ENCODE measurements at regions not wholly inside any gene's neighbourhood (a gene's known extent, or its start where the extent isn't known, plus 50 kb on each side); places are given as distances from the start of the nearest gene placed in this dataset.
A peak's percentile ranks its signal among the peaks of the same experiment; 100 is the strongest.

DNA sequence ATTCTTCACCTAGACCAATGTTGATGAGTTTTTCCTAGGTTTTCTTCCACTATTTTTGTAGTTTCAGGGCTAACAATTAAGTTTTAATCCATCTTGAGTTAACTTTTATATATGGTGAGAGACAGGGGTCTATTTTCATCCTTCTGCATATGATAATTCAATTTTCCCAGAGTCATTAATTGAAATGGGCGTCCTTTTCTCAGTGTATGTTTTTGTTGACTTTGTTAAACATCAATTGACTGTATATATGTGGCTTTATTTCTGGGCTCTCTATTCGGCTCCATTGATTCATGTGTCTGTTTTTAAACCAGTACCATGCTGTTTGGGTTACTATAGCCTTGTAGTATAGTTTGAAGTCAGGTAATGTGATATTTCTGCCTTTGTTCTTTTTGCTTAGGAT, 282.1 kb downstream of the INSC start:
- Histone ChIP-seq H3K27ac (ENCODE audit: extremely low read depth, low read depth, low read length) (no peak overlapping the region), H3K4me1 (replicated peaks in 1 of 2; ENCODE audit: control insufficient read depth in 2 of 2, insufficient read depth in 2 of 2, low read length in 2 of 2) (no peaks in the 10 kb centered on the region), H2AFZ (ENCODE audit: low read depth, low read length) (no peak overlapping the region), H3K36me3 (ENCODE audit: control insufficient read depth, insufficient read depth, low read length) (no peaks in the 10 kb centered on the region), H4K20me1 (replicated peaks; ENCODE audit: control insufficient read depth, insufficient read depth, low read length) (no peaks in the 10 kb centered on the region), H3K4me3 (no peak overlapping the region), H3K27me3 (ENCODE audit: control insufficient read depth in 2 of 2, insufficient read depth in 2 of 2, low read length in 2 of 2) (no peaks in the 10 kb centered on the region), H3K9me3 (replicated peaks; ENCODE audit: control insufficient read depth, insufficient read depth, low read depth, low read length) (no peaks in the 10 kb centered on the region), H3K79me2 (ENCODE audit: control insufficient read depth, insufficient read depth, low read length) (no peaks in the 10 kb centered on the region), H3K9ac (ENCODE audit: insufficient read depth in 1 of 2, low read depth in 2 of 2, low read length in 2 of 2) (no peak overlapping the region), H3K9me1 (ENCODE audit: control insufficient read depth, insufficient read depth, low read length) (no peaks in the 10 kb centered on the region), H3K4me2 (ENCODE audit: insufficient read depth, low read length) (no peak overlapping the region)
- 6% methylated on average over 2 of the region's 2 CpGs for WGBS (ENCODE audit: insufficient coverage, low coverage, missing lambda C conversion rate)
- no peak for DNase-seq (ENCODE audit: extremely low read depth in 1 of 4, low spot score in 3 of 4)
- no peak for FAIRE-seq
- ATAC-seq, result no peak
- intact Hi-C loops (cut with micrococcal nuclease) (no loop called here), in situ Hi-C loops (cut with MboI) (no loop called here)
- ChIA-PET POLR2A (no interaction called here), CTCF (ENCODE audit: low intra/inter-chr PET ratio) (no interaction called here)
- no TSS peak for BruUV-seq (replicated peaks)
- TF ChIP-seq ZNF316 (IDR thresholded peaks at IDR 0.05), result peak; percentile 31; the same call in 1 of the 2 replicates
- TF ChIP-seq, protein P1, sequence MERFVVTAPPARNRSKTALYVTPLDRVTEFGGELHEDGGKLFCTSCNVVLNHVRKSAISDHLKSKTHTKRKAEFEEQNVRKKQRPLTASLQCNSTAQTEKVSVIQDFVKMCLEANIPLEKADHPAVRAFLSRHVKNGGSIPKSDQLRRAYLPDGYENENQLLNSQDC (CRISPR knock-in tag; IDR thresholded peaks at IDR 0.05), result no peak

DNA sequence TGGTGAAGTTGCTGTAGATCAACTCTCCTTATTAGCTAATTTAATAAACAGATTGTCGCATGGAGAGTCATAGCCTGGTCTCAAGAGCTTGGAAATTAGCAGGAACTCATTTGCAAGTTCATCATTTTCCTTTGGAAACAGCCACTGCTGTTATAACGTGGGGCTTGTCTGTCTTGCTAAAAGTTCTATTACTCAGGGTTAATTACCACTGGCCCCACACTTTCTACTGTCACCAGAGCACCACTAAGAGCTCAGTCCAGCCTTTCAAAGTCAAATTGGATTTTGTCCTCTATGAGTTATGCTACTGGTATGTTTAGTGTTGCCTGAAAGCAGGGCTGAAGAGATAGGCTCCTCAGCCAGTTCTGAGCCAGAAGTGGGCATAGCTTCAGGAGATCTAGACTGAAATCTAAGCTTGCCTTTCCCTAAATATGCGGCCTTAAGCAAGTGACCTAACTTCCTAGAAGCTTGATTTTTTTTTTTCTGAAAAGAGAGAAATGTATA, 292.2 kb downstream of the INSC start:
- DNase-seq (ENCODE audit: extremely low read depth in 1 of 4, low spot score in 3 of 4) (no peak), FAIRE-seq (no peak), ATAC-seq (no peak)
- no peaks in the 10 kb centered on the region for H3K36me3 ChIP-seq (ENCODE audit: control insufficient read depth, insufficient read depth, low read length)
- H3K4me3 ChIP-seq, result no peak overlapping the region
- ChIA-PET POLR2A (interaction anchor here (0.9 kb wide), 1 partner anchor 13 kb away, joined by 4 read pairs; no protein-coding TSS in a partner anchor), CTCF (ENCODE audit: low intra/inter-chr PET ratio) (no interaction called here)
- no peaks in the 10 kb centered on the region for H3K9me1 ChIP-seq (ENCODE audit: control insufficient read depth, insufficient read depth, low read length)
- no peaks in the 10 kb centered on the region for H3K79me2 ChIP-seq (ENCODE audit: control insufficient read depth, insufficient read depth, low read length)
- intact Hi-C loops (cut with micrococcal nuclease), result no loop called here
- no peaks in the 10 kb centered on the region for H3K4me1 ChIP-seq (replicated peaks in 1 of 2; ENCODE audit: control insufficient read depth in 2 of 2, insufficient read depth in 2 of 2, low read length in 2 of 2)
- BruUV-seq (replicated peaks), result no TSS peak
- no peaks in the 10 kb centered on the region for H3K9me3 ChIP-seq (replicated peaks; ENCODE audit: control insufficient read depth, insufficient read depth, low read depth, low read length)
- H4K20me1 ChIP-seq (replicated peaks; ENCODE audit: control insufficient read depth, insufficient read depth, low read length), result no peaks in the 10 kb centered on the region
- no peak overlapping the region for H2AFZ ChIP-seq (ENCODE audit: low read depth, low read length)
- WGBS (ENCODE audit: insufficient coverage, low coverage, missing lambda C conversion rate), result 0% methylated on average over 3 of the region's 3 CpGs
- H3K27me3 ChIP-seq (ENCODE audit: control insufficient read depth in 2 of 2, insufficient read depth in 2 of 2, low read length in 2 of 2), result peaks cover 0 to 4% of the 10 kb centered on the region in 2 experiments; a peak in 1 of 5 replicates
- in situ Hi-C loops (cut with MboI), result no loop called here
- H3K27ac ChIP-seq (ENCODE audit: extremely low read depth, low read depth, low read length), result no peak overlapping the region
- no peak overlapping the region for H3K9ac ChIP-seq (ENCODE audit: insufficient read depth in 1 of 2, low read depth in 2 of 2, low read length in 2 of 2)
- no peak overlapping the region for H3K4me2 ChIP-seq (ENCODE audit: insufficient read depth, low read length)
- TF ChIP-seq, protein P2, sequence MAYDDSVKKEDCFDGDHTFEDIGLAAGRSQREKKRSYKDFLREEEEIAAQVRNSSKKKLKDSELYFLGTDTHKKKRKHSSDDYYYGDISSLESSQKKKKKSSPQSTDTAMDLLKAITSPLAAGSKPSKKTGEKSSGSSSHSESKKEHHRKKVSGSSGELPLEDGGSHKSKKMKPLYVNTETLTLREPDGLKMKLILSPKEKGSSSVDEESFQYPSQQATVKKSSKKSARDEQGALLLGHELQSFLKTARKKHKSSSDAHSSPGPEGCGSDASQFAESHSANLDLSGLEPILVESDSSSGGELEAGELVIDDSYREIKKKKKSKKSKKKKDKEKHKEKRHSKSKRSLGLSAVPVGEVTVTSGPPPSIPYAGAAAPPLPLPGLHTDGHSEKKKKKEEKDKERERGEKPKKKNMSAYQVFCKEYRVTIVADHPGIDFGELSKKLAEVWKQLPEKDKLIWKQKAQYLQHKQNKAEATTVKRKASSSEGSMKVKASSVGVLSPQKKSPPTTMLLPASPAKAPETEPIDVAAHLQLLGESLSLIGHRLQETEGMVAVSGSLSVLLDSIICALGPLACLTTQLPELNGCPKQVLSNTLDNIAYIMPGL (CRISPR knock-in tag; IDR thresholded peaks at IDR 0.05), result no peak
- TF ChIP-seq, protein P3, sequence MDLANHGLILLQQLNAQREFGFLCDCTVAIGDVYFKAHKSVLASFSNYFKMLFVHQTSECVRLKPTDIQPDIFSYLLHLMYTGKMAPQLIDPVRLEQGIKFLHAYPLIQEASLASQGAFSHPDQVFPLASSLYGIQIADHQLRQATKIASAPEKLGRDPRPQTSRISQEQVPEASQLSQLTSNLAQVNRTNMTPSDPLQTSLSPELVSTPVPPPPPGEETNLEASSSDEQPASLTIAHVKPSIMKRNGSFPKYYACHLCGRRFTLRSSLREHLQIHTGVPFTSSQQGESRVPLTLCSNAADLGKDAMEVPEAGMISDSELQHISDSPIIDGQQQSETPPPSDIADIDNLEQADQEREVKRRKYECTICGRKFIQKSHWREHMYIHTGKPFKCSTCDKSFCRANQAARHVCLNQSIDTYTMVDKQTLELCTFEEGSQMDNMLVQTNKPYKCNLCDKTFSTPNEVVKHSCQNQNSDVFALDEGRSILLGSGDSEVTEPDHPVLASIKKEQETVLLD (IDR thresholded peaks at IDR 0.05), result no peak
- TF ChIP-seq POLR2AphosphoS5 (IDR thresholded peaks at IDR 0.05; ENCODE audit: control insufficient read depth, insufficient read depth, low read depth, low read length) (no peak), ZSCAN32 (CRISPR knock-in tag; IDR thresholded peaks at IDR 0.05) (no peak)
- TF ChIP-seq, protein P4, sequence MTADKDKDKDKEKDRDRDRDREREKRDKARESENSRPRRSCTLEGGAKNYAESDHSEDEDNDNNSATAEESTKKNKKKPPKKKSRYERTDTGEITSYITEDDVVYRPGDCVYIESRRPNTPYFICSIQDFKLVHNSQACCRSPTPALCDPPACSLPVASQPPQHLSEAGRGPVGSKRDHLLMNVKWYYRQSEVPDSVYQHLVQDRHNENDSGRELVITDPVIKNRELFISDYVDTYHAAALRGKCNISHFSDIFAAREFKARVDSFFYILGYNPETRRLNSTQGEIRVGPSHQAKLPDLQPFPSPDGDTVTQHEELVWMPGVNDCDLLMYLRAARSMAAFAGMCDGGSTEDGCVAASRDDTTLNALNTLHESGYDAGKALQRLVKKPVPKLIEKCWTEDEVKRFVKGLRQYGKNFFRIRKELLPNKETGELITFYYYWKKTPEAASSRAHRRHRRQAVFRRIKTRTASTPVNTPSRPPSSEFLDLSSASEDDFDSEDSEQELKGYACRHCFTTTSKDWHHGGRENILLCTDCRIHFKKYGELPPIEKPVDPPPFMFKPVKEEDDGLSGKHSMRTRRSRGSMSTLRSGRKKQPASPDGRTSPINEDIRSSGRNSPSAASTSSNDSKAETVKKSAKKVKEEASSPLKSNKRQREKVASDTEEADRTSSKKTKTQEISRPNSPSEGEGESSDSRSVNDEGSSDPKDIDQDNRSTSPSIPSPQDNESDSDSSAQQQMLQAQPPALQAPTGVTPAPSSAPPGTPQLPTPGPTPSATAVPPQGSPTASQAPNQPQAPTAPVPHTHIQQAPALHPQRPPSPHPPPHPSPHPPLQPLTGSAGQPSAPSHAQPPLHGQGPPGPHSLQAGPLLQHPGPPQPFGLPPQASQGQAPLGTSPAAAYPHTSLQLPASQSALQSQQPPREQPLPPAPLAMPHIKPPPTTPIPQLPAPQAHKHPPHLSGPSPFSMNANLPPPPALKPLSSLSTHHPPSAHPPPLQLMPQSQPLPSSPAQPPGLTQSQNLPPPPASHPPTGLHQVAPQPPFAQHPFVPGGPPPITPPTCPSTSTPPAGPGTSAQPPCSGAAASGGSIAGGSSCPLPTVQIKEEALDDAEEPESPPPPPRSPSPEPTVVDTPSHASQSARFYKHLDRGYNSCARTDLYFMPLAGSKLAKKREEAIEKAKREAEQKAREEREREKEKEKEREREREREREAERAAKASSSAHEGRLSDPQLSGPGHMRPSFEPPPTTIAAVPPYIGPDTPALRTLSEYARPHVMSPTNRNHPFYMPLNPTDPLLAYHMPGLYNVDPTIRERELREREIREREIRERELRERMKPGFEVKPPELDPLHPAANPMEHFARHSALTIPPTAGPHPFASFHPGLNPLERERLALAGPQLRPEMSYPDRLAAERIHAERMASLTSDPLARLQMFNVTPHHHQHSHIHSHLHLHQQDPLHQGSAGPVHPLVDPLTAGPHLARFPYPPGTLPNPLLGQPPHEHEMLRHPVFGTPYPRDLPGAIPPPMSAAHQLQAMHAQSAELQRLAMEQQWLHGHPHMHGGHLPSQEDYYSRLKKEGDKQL (CRISPR knock-in tag; IDR thresholded peaks at IDR 0.05; ENCODE audit: borderline replicate concordance), result no peak
